GM21786 (cell line): ENCODE measurements at regions not wholly inside any gene's neighbourhood (a gene's known extent, or its start where the extent isn't known, plus 50 kb on each side); places are given as distances from the start of the nearest gene placed in this dataset.

ENCODE experiments used
- ATAC-seq: cut with Tn5 transposase; IDR thresholded peaks from one replicate; pipeline ENCODE4 v1.9.1; 2021; ENCODE audit not compliant: unreplicated experiment

DNA sequence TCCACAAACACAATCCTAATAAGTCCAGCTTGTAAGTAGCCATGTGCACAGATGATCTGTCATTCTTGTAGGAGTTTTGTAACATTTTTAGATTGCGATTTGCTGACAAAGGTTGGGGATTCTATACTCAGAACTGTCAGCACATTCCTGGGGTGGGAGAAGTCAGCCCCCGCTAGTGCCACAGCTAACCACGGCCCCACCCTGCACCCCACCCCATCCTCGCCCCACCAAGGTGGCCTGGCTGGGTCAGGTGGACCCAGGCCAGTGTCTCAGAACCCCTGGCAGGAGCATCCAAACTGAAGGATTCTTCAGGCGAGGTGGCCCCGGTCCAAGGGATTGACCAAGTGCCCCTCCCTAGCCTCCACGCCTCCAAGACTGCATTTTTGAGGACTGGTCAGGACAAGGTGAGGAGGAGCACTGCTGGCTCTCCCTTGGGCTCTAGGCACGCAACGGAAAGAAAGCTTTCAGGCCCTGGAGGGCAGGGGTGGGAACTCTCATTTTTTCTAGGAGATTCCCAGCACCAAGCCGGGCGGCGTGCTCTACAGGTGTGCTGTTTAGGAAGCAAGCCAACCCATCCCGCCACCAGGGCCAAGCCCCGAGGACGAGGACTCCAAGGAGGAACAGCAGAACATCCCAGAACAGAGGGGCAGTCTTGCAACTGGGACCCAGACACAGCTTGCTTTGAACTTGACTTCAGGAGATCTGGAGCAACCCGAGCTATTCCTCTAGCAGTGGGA lies 172.8 kb downstream of the BCL11B start:
- ATAC-seq: no peak

DNA sequence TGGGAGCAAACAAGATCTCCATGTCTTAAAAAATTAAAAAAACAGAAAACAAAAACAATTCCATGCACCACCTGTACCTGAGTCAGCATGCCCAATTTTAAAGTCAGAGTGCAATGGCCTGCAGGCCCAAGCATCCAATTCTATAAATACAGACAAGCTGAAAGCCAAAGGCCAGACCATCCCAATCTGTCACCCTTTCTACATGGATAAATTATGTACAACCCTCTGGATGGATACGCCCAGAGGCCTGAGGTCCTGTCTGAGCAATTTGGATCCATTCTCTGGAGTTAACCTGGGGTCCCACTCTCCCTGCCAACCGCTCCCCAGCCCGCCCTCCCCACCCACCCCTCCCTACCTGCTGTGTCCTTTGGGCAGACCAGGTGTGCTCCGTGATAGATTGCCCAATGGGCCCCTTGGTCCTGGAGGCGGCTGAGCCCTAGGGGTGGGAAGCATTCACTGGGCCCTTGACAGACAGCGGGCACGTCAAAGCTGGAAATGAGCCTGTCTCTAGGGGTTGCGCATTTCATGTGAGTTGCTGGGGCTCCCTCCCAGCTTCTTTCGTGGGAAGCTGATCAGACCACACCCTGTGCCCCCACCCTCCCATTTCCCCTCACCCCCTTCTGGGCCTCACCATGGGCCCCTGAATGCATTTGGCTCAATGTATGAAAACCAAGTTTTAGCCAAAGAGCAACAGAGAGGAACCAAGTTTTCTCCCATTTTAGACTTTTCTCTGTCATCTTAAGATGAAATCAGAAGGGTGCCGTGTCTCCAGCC lies 171.3 kb downstream of the BCL11B start:
- ATAC-seq: no peak

- no peak for ATAC-seq
Observed at GRCh38 chr14:99101855-99102461, 170.0 kb downstream of the BCL11B start.

DNA sequence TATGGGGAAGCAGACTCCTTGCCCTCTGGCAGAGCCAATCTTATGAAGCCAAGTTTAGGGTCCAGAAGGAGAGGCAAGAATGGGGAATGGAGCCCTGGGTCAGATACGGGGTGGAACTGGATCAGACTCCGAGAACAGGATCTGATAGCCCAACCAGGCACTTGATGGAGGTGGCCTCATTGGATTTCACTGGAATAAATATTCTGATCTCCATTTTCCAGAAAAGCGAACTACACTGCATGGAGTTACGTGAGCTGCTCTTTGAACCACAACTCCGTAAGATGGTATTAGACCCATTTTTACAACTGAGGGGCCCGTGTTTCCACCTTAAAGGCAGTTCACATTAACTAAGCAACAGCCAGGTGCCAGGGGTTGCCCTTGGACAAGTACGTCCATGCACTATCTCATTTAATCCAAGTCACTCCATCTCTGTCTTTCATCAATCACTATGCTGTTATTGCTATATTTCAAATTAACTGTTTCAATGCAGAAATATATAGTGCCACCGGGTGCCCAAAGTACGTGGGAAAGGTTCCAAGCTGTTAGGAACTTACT lies 155.2 kb downstream of the BCL11B start:
- ATAC-seq: no peak

- no peak for ATAC-seq
Observed at GRCh38 chr14:99117671-99118045, 154.3 kb downstream of the BCL11B start.

DNA sequence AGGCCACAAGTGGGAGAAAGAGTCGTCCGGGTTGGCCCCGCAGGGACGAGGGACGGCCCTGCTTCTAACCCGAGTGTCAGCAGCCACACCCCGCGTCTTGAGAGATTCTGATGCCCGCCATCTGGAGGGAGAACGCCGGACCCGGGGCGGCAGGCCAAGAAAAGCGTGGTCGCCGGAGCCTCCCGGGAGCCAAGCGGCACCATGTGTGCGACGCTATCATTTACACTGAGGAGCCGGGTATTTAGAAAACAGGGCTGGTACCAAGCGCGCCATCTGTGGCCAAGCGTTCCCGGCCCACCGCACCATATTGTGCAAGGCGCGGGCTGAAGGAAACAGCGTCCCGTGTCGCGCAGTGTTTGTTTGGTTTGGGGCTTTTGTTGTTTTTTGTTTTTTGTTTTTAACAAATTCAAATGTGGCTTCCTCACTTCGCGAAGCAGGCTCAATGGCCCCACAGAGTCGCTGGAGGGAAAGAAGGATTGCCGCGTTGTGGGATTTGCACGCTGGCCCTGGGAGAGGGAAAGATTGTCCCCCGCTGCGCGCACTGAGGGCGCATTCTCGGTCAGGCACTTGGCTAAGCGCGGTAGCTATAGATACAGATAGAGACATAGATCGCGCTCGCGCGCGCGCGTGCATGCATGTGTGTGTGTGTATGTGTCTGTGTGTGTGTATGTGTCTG lies 153.8 kb downstream of the BCL11B start:
- no peak for ATAC-seq

DNA sequence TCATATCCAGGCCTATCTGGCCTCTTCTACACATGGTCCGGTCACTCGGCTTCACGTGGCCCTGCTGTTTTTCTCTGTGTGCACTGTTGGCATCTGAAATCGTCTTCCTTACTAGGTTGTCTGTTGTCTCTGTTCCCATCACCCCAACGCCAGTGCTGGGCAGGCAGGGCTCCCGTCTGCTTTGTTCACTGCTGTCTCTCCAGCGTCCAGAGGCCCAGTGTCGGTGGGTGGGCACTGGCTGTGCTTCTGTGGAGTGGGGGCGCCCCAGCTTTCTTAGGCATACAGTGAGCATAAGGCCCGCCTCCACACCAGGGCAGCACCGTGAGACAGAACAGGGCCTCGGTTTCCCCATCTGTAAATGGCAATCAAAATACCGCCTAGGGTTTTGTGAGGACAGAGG lies 153.1 kb downstream of the BCL11B start:
- no peak for ATAC-seq
